ENCODE measurements at regions not wholly inside any gene's neighbourhood (a gene's known extent, or its start where the extent isn't known, plus 50 kb on each side); places are given as distances from the start of the nearest gene placed in this dataset.

- Histone ChIP-seq H3K27me3 (replicated peaks; ENCODE audit: insufficient read depth) (no peaks in the 10 kb centered on the region), H3K36me3 (no peaks in the 10 kb centered on the region), H3K9me3 (no peaks in the 10 kb centered on the region), H3K4me3 (no peak overlapping the region), H3K4me1 (replicated peaks) (no peaks in the 10 kb centered on the region), H3K27ac (no peak overlapping the region)
- DNase-seq (ENCODE audit: low spot score): no peak
- TF ChIP-seq POLR2AphosphoS5 (IDR thresholded peaks at IDR 0.05) (no peak), CTCF (IDR thresholded peaks at IDR 0.05) (no peak), POLR2A (IDR thresholded peaks at IDR 0.05) (no peak)
- intact Hi-C loops (cut with DNase I): no loop called here
- 72% methylated on average over 4 of the region's 4 CpGs for WGBS
Observed at GRCh38 chr3:30343067-30343831, 263.2 kb upstream of the TGFBR2 start.

GRCh38 chr3:30343861-30344260 is 262.5 kb upstream of the TGFBR2 start:
- no peaks in the 10 kb centered on the region for H3K27me3 ChIP-seq (replicated peaks; ENCODE audit: insufficient read depth)
- H3K4me3 ChIP-seq: no peak overlapping the region
- WGBS: 61% methylated on average over 1 of the region's 1 CpG
- TF ChIP-seq POLR2A (IDR thresholded peaks at IDR 0.05) (no peak), CTCF (IDR thresholded peaks at IDR 0.05) (no peak), POLR2AphosphoS5 (IDR thresholded peaks at IDR 0.05) (no peak)
- H3K36me3 ChIP-seq: no peaks in the 10 kb centered on the region
- intact Hi-C loops (cut with DNase I): no loop called here
- H3K4me1 ChIP-seq (replicated peaks): no peaks in the 10 kb centered on the region
- no peak for DNase-seq (ENCODE audit: low spot score)
- no peaks in the 10 kb centered on the region for H3K9me3 ChIP-seq
- H3K27ac ChIP-seq: no peak overlapping the region

- H3K27me3 ChIP-seq (replicated peaks; ENCODE audit: insufficient read depth): no peaks in the 10 kb centered on the region
- TF ChIP-seq CTCF (IDR thresholded peaks at IDR 0.05): no peak
- TF ChIP-seq POLR2A (IDR thresholded peaks at IDR 0.05): no peak
- TF ChIP-seq POLR2AphosphoS5 (IDR thresholded peaks at IDR 0.05): no peak
- H3K4me1 ChIP-seq (replicated peaks): no peaks in the 10 kb centered on the region
- intact Hi-C loops (cut with DNase I): no loop called here
- H3K4me3 ChIP-seq: no peak overlapping the region
- WGBS: 90% methylated on average over 1 of the region's 1 CpG
- DNase-seq (ENCODE audit: low spot score): no peak
- no peak overlapping the region for H3K27ac ChIP-seq
- no peaks in the 10 kb centered on the region for H3K9me3 ChIP-seq
- H3K36me3 ChIP-seq: no peaks in the 10 kb centered on the region
Observed at GRCh38 chr3:30344288-30344687, 262.1 kb upstream of the TGFBR2 start.

- no peaks in the 10 kb centered on the region for H3K4me1 ChIP-seq (replicated peaks)
- intact Hi-C loops (cut with DNase I): no loop called here
Observed at GRCh38 chr3:30346933-30347320, 259.5 kb upstream of the TGFBR2 start.

More at GRCh38 chr3:30346933-30347320, 259.5 kb upstream of the TGFBR2 start:
- Histone ChIP-seq H3K4me3 (no peak overlapping the region), H3K36me3 (no peaks in the 10 kb centered on the region), H3K27ac (no peak overlapping the region), H3K9me3 (no peaks in the 10 kb centered on the region), H3K27me3 (replicated peaks; ENCODE audit: insufficient read depth) (no peaks in the 10 kb centered on the region)
- DNase-seq (ENCODE audit: low spot score): no peak
- no peak for TF ChIP-seq CTCF (IDR thresholded peaks at IDR 0.05)
- TF ChIP-seq POLR2AphosphoS5 (IDR thresholded peaks at IDR 0.05): no peak
- no peak for TF ChIP-seq POLR2A (IDR thresholded peaks at IDR 0.05)
